ENCODE measurements at regions not wholly inside any gene's neighbourhood (a gene's known extent, or its start where the extent isn't known, plus 50 kb on each side); places are given as distances from the start of the nearest gene placed in this dataset.
A peak's percentile ranks its signal among the peaks of the same experiment; 100 is the strongest.
"Not testable (repeated sequence)": the region's sequence is repeated elsewhere in the genome, so short reads cannot be mapped to it uniquely, and the experiment has no call there.

DNA sequence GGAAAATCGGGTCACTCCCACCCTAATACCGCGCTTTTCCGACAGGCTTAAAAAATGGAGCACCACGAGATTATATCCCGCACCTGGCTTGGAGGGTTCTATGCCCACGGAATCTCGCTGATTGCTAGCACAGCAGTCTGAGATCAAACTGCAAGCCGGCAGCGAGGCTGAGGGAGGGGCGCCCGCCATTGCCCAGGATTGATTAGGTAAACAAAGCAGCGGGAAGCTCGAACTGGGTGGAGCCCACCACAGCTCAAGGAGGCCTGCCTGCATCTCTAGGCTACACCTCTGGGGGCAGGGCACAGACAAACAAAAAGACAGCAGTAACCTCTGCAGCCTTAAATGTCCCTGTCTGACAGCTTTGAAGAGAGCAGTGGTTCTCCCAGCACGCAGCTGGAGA is 88.8 kb downstream of the SLC30A10 start (continued):
- not testable (repeated sequence) for TF ChIP-seq FOXA1 (IDR thresholded peaks at IDR 0.05)
- TF ChIP-seq FOXA1 (CRISPR knock-in tag; IDR thresholded peaks at IDR 0.05) (peak; percentile 87), THAP11 (CRISPR knock-in tag; IDR thresholded peaks at IDR 0.05) (0 out of 2 replicates have a peak, but pooled peaks have one; percentile 16), KDM3A (CRISPR knock-in tag; IDR thresholded peaks at IDR 0.05; ENCODE audit: low read depth) (peak; percentile 74; the same call in 1 of the 2 replicates), ZHX1 (CRISPR knock-in tag; IDR thresholded peaks at IDR 0.05; ENCODE audit: low read depth) (0 out of 2 replicates have a peak, but pooled peaks have one; percentile 59), STAG1 (CRISPR knock-in tag; IDR thresholded peaks at IDR 0.05) (peak; percentile 6; the same call in 1 of the 2 replicates), MIER2 (CRISPR knock-in tag; IDR thresholded peaks at IDR 0.05) (0 out of 2 replicates have a peak, but pooled peaks have one; percentile 30), HMG20A (CRISPR knock-in tag; IDR thresholded peaks at IDR 0.05; ENCODE audit: borderline replicate concordance) (0 out of 2 replicates have a peak, but pooled peaks have one; percentile 28), TFDP2 (CRISPR knock-in tag; IDR thresholded peaks at IDR 0.05) (peak; percentile 54; the same call in 1 of the 2 replicates), HDAC2 (CRISPR knock-in tag; IDR thresholded peaks at IDR 0.05) (peak; percentile 42; the same call in 1 of the 2 replicates), GABPB1 (CRISPR knock-in tag; IDR thresholded peaks at IDR 0.05) (peak; percentile 45; the same call in 1 of the 2 replicates), ZNF687 (CRISPR knock-in tag; IDR thresholded peaks at IDR 0.05) (peak; percentile 65), HOXA3 (CRISPR knock-in tag; IDR thresholded peaks at IDR 0.05) (peak; percentile 70), FOXA3 (CRISPR knock-in tag; IDR thresholded peaks at IDR 0.05) (peak; percentile 85), SMAD3 (CRISPR knock-in tag; IDR thresholded peaks at IDR 0.05) (0 out of 2 replicates have a peak, but pooled peaks have one; percentile 23), ZNF501 (CRISPR knock-in tag; IDR thresholded peaks at IDR 0.05) (peak; percentile 36; the same call in 1 of the 2 replicates), SP5 (CRISPR knock-in tag; IDR thresholded peaks at IDR 0.05; ENCODE audit: borderline replicate concordance, low read depth) (peak; percentile 85), KMT2B (CRISPR knock-in tag; IDR thresholded peaks at IDR 0.05) (peak; percentile 54; the same call in 1 of the 2 replicates)
- TF ChIP-seq, protein P1, sequence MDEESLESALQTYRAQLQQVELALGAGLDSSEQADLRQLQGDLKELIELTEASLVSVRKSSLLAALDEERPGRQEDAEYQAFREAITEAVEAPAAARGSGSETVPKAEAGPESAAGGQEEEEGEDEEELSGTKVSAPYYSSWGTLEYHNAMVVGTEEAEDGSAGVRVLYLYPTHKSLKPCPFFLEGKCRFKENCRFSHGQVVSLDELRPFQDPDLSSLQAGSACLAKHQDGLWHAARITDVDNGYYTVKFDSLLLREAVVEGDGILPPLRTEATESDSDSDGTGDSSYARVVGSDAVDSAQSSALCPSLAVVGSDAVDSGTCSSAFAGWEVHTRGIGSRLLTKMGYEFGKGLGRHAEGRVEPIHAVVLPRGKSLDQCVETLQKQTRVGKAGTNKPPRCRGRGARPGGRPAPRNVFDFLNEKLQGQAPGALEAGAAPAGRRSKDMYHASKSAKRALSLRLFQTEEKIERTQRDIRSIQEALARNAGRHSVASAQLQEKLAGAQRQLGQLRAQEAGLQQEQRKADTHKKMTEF (CRISPR knock-in tag; IDR thresholded peaks at IDR 0.05), result peak; percentile 60; the same call in 1 of the 2 replicates

Measured in HepG2 (cell line).